NCI-H128 (cell line): ENCODE measurements at regions not wholly inside any gene's neighbourhood (a gene's known extent, or its start where the extent isn't known, plus 50 kb on each side); places are given as distances from the start of the nearest gene placed in this dataset.
"Not testable (repeated sequence)": the region's sequence is repeated elsewhere in the genome, so short reads cannot be mapped to it uniquely, and the experiment has no call there.

Experiments used
- DNase-seq: peaks from one replicate; lab custom pipeline; 2025; ENCODE audit not compliant: unreplicated experiment; lab: John Stamatoyannopoulos, UW

- no peak for DNase-seq
Observed at GRCh38 chr7:113402482-113402881, 284.1 kb upstream of the SMIM30 start.

GRCh38 chr7:113402005-113402404, 283.7 kb upstream of the SMIM30 start:
- DNase-seq = no peak

GRCh38 chr7:113394856-113395255, 276.5 kb upstream of the SMIM30 start:
- DNase-seq = no peak

GRCh38 chr7:113392841-113393540, 274.6 kb upstream of the SMIM30 start:
- no peak for DNase-seq

- no peak for DNase-seq
Observed at GRCh38 chr7:113392421-113392820, 274.1 kb upstream of the SMIM30 start.

- no peak for DNase-seq
Observed at GRCh38 chr7:113389112-113389646, 270.8 kb upstream of the SMIM30 start.

GRCh38 chr7:113383638-113384037, 265.3 kb upstream of the SMIM30 start:
- no peak for DNase-seq

GRCh38 chr7:113379746-113380145, 261.4 kb upstream of the SMIM30 start:
- DNase-seq = no peak

- DNase-seq = no peak
Observed at GRCh38 chr7:113374955-113375354, 256.6 kb upstream of the SMIM30 start.

- DNase-seq = no peak
Observed at GRCh38 chr7:113373863-113374262, 255.5 kb upstream of the SMIM30 start.

GRCh38 chr7:113371416-113372043, 253.2 kb upstream of the SMIM30 start:
- DNase-seq = no peak

GRCh38 chr7:113370910-113371309, 252.6 kb upstream of the SMIM30 start:
- DNase-seq = no peak

- no peak for DNase-seq
Observed at GRCh38 chr7:113368256-113368655, 249.9 kb upstream of the SMIM30 start.

- no peak for DNase-seq
Observed at GRCh38 chr7:113367041-113367586, 248.8 kb upstream of the SMIM30 start.

GRCh38 chr7:113366122-113366521, 247.8 kb upstream of the SMIM30 start:
- no peak for DNase-seq

- no peak for DNase-seq
Observed at GRCh38 chr7:113349339-113349738, 231.0 kb upstream of the SMIM30 start.

- DNase-seq = no peak
Observed at GRCh38 chr7:113339661-113340060, 221.3 kb upstream of the SMIM30 start.

- DNase-seq = no peak
Observed at GRCh38 chr7:113338071-113338696, 219.8 kb upstream of the SMIM30 start.

GRCh38 chr7:113336838-113337237, 218.5 kb upstream of the SMIM30 start:
- not testable (repeated sequence) for DNase-seq

GRCh38 chr7:113331155-113331898, 213.0 kb upstream of the SMIM30 start:
- no peak for DNase-seq

- no peak for DNase-seq
Observed at GRCh38 chr7:113321201-113321600, 202.8 kb upstream of the SMIM30 start.
